Activated CD4-positive, alpha-beta T cell treated with anti-CD3 and anti-CD28 coated beads, Interleukin-2, amount 10 ng/mL, durations not matched to agents 7 days and 5 days (primary cell): ENCODE measurements at regions not wholly inside any gene's neighbourhood (a gene's known extent, or its start where the extent isn't known, plus 50 kb on each side); places are given as distances from the start of the nearest gene placed in this dataset.
"Not testable (repeated sequence)": the region's sequence is repeated elsewhere in the genome, so short reads cannot be mapped to it uniquely, and the experiment has no call there.

Experiments used
- CTCF ChIA-PET: fragments of 350-600 bp; sonication (Branson Sonifier 250); formaldehyde crosslinking; loops from one replicate; lab custom pipeline; 2021; ENCODE audit warnings: antibody characterized with exemption; lab: Charles Lee
- POLR2A ChIA-PET: fragments of 350-600 bp; sonication (Branson Sonifier 250); formaldehyde crosslinking; loops from one replicate; lab custom pipeline; 2021; ENCODE audit warnings: antibody characterized with exemption; lab: Charles Lee
- DNase-seq: peaks from one replicate; pipeline ENCODE4 v3.0.0-alpha.2; 2020
- H3K27ac Mint-ChIP-seq: one replicate; pipeline ENCODE4 v1.8.0; 2021; ENCODE audit warnings: mild to moderate bottlenecking, moderate library complexity, mixed read lengths
- H3K27me3 Mint-ChIP-seq: one replicate; pipeline ENCODE4 v1.8.0; 2021; ENCODE audit warnings: mixed read lengths
- H3K36me3 Mint-ChIP-seq: one replicate; pipeline ENCODE4 v1.8.0; 2021; ENCODE audit warnings: low read depth, mixed read lengths
- H3K4me1 Mint-ChIP-seq: one replicate; pipeline ENCODE4 v1.8.0; 2021; ENCODE audit warnings: mixed read lengths
- H3K4me3 Mint-ChIP-seq: one replicate; pipeline ENCODE4 v1.8.0; 2021; ENCODE audit warnings: mild to moderate bottlenecking, moderate library complexity, mixed read lengths
- H3K9me3 Mint-ChIP-seq: one replicate; pipeline ENCODE4 v1.8.0; 2021; ENCODE audit warnings: mixed read lengths

DNA sequence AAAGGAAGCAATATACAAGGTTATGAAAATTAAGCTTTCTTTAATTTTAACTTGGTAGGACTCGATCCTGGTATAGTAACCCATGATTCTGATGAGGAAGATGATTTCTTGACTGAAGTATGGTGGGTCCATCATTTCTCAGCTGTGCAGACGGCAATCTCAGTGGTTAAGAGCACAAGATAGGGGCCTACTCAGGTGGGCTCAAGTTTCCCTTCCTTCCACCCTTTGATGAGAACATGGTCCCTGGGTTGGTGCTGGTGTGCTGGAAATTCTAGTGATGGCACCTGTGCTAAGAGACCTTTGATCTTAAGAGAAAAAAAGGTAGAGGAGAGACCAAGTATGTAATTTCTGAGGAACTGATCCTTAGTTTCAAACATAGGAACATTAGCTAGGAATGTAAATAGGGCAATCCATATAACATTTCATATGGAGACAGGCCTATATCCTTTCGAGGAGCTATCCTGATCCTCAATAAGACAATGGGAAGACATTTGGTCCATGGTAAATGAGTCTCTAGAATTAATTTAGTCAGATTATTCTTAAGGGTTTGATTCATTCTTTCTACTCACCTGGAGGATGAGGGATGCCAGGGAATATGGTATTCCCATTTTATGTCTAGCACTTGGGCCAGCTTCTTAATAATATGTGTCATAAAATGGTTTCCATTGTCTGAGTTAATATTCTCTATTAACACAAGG is 104.5 kb upstream of the NECTIN3 start:
- no peaks in the 10 kb centered on the region for H3K36me3 Mint-ChIP-seq
- H3K9me3 Mint-ChIP-seq = peaks cover 8% of the 10 kb centered on the region
- H3K27ac Mint-ChIP-seq = no peak overlapping the region
- POLR2A ChIA-PET = no interaction called here
- CTCF ChIA-PET = no interaction called here
- no peaks in the 10 kb centered on the region for H3K4me1 Mint-ChIP-seq
- no peak overlapping the region for H3K4me3 Mint-ChIP-seq
- DNase-seq = no peak
- H3K27me3 Mint-ChIP-seq = peaks cover 2% of the 10 kb centered on the region

DNA sequence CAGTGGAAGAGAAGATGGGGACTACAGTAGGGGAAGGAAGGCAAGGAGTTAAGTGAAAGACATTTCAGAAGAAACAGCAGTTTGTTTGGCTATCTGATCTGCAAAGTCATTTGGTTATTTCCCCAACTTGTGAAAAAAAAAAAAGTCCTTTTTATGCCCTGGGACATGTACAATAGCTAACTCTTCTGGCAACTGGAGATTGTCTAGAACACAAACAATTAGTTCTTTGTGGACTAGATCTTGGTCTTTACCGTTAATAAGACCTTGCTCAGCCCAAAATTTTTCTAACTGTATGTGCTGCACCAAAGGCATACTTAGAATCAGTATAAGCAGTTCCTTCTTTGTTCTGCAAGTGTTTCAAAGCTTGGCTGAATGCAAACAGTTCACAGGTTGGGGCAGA is 103.5 kb upstream of the NECTIN3 start:
- ChIA-PET CTCF (interaction anchor here (0.8 kb wide), 1 partner anchor 42 kb away, joined by 5 read pairs; no protein-coding TSS in a partner anchor), POLR2A (no interaction called here)
- DNase-seq = no peak
- no peak overlapping the region for H3K4me3 Mint-ChIP-seq
- peaks cover under 1% of the 10 kb centered on the region for H3K4me1 Mint-ChIP-seq
- peaks cover 8% of the 10 kb centered on the region for H3K9me3 Mint-ChIP-seq
- no peaks in the 10 kb centered on the region for H3K36me3 Mint-ChIP-seq
- H3K27me3 Mint-ChIP-seq = peaks cover 2% of the 10 kb centered on the region
- H3K27ac Mint-ChIP-seq = no peak overlapping the region

DNA sequence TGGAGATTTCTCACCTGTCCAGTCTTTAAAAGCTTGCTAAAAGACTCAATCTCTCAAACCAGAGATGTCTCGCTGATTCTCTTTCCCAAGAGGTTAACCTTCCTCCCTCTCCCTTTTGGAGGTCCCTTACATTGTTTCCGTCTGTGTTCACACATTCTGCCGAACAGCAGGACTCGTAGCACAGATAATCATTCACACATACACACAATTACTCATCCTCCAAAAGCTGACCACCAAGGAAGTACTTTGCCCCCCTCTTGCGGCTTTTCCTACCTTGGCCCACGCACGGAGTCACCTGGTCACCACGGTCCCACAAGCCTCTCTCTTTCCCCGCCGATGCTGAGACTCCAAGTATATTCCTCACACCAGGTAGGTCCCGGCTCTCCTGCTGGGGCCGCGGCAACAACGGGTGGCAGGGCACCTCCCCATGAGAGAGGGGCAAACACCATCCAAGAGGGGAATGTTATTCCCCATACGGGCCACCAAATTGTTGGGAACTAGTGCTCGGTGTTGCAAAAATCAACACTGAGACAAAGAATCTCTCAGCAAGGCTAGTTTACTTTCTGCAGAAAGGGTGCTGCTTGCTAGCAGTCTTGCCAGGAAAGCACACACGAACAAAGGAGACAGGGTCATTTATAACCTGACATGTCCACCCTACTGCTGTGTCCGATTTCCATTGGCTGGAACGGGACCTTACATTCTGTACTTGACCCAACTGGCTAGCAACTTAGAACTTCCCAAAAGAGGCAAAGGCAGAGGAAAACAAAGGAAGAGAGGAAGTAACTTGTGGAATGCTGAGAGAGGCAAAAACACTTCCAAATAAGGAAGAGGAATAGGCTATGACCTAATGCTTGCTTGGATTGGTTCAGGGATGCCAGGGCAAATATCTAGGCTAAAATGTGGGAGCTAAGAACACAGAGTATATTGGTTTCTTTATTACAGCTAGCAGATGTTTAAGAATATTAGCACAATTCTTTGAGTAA is 102.1 kb upstream of the NECTIN3 start:
- no peak for DNase-seq
- Mint-ChIP-seq H3K4me1 (peaks cover 8% of the 10 kb centered on the region), H3K27me3 (peaks cover 7% of the 10 kb centered on the region), H3K27ac (no peak overlapping the region), H3K9me3 (peaks cover 8% of the 10 kb centered on the region), H3K36me3 (no peaks in the 10 kb centered on the region), H3K4me3 (no peak overlapping the region)
- ChIA-PET CTCF (no interaction called here), POLR2A (no interaction called here)

DNA sequence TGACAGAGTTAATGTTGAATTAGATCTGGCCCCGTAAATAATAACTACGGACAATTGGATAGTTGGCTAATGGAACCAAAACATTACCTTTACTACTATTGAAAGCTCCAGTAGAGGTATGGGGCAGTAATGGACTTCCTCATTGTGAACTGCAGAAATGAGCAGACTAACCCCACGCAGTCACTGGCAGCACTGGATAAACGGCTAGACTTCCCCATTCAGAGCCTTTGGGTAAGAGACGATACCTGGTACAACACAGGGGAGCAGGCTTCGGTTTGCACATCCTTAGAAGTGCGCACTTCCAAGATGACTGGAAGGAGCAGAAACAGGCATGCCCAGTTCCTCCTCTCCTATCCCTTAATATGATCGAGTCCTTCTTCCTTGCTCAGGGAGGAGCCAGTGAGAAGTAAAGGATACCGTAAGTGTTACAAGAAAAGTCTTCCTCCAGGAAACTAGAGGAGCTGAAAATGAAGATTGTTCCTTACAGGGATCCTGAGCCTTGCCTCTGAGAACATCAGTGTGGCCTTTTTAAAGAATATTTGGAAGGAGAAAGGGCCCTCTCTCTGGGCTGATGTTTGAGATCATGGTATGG is 100.5 kb upstream of the NECTIN3 start:
- ChIA-PET CTCF (no interaction called here), POLR2A (no interaction called here)
- no peak overlapping the region for H3K4me3 Mint-ChIP-seq
- peaks cover 3% of the 10 kb centered on the region for H3K9me3 Mint-ChIP-seq
- no peak overlapping the region for H3K27ac Mint-ChIP-seq
- DNase-seq = no peak
- H3K4me1 Mint-ChIP-seq = peaks cover 8% of the 10 kb centered on the region
- peaks cover 13% of the 10 kb centered on the region for H3K27me3 Mint-ChIP-seq
- H3K36me3 Mint-ChIP-seq = no peaks in the 10 kb centered on the region

DNA sequence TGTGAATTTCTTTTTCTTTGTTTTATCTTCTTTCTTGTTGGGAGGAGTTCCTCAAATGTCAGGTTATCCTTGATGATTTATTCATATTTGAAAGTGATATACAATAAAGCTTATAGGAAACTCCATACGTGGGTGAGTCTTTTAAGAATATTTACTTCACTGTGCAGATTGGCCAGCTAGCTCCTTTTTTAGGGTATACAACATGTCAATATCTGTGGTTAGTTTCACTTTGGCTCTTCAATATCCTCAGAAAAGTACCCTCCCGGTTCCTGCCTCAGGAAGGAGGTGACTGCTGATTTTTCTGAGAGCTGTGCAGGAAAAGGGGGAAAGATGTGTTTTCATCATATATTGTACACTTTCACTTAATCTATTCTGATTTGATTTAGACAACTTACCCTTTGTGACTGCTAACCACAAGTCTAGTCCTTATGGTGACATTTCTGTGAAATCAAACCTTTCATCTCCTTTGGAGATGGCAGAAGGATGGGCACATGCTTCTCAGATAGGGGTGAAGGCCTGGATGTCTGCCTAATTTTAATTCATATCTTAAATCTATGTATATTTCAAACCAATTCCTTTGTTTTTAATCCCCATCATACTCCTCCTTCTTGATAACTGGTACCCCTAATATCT is 98.2 kb upstream of the NECTIN3 start:
- CTCF ChIA-PET = no interaction called here
- POLR2A ChIA-PET = no interaction called here
- H3K36me3 Mint-ChIP-seq = no peaks in the 10 kb centered on the region

DNA sequence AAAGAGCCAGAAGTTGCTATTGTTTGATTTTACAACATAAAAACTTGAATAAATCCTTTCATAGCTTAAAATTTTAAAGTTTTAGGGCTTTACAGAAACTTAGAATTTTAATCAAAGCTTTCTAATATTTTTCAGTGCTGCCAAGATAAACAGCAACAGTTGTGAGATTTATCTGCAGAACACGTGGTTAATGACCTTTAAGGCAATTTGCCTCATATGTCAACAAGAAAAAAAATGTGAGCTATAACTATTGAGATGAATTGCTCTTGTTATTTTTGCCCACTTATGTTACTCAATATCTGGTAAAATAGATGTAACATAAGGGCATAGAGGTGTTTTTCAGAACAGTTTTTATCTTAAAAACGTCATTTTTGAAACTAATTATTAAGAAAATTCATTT is 96.7 kb upstream of the NECTIN3 start:
- POLR2A ChIA-PET = no interaction called here
- no peaks in the 10 kb centered on the region for H3K9me3 Mint-ChIP-seq
- no peak for DNase-seq
- CTCF ChIA-PET = no interaction called here
- no peak overlapping the region for H3K4me3 Mint-ChIP-seq
- no peaks in the 10 kb centered on the region for H3K36me3 Mint-ChIP-seq
- H3K4me1 Mint-ChIP-seq = peaks cover 8% of the 10 kb centered on the region
- no peak overlapping the region for H3K27ac Mint-ChIP-seq
- H3K27me3 Mint-ChIP-seq = peaks cover 16% of the 10 kb centered on the region

More for the DNA sequence above, 98.2 kb upstream of the NECTIN3 start:
- Mint-ChIP-seq H3K4me3 (no peak overlapping the region), H3K4me1 (peaks cover 8% of the 10 kb centered on the region), H3K27me3 (peaks cover 16% of the 10 kb centered on the region), H3K27ac (no peak overlapping the region), H3K9me3 (peaks cover 3% of the 10 kb centered on the region)
- DNase-seq = no peak

DNA sequence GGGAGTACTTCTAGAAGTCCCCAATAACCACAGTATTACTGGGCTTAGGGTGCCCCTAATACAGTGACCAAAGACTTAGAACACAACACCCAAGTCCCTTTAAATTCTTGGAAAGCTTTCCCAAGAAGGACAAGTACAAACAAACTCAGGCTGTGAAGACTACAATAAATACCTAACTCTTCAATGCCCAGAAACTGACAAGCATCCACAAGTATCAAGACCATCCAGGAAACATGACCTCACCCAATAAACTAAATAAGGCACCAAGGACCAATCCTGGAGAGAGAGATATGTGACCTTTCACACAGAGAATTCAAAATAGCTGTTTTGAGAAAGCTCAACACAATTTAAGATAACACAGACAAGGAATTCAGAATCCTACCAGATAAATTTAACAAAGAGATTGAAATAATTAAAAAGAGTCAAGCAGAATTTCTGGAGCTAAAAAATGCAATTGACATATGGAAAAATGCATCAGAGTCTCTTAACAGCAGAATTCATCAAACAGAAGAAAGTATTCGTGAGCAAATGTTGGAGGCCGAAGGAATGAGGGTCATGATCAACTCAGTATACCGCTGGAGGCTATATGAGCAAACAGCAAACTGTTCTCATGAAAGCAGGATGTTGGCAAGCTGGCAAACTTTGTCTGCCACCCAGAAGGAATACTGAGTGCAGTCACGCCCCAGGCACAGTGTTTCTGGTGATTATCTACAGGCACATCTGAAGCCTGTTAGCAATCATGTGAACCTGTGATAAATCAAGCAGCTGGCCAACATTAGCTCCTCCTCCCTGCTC is 87.0 kb upstream of the NECTIN3 start:
- no peaks in the 10 kb centered on the region for H3K4me1 Mint-ChIP-seq
- DNase-seq = no peak
- H3K36me3 Mint-ChIP-seq = no peaks in the 10 kb centered on the region
- no peaks in the 10 kb centered on the region for H3K9me3 Mint-ChIP-seq
- POLR2A ChIA-PET = no interaction called here
- H3K27ac Mint-ChIP-seq = no peak overlapping the region
- H3K4me3 Mint-ChIP-seq = no peak overlapping the region
- CTCF ChIA-PET = no interaction called here
- H3K27me3 Mint-ChIP-seq = peaks cover 3% of the 10 kb centered on the region

DNA sequence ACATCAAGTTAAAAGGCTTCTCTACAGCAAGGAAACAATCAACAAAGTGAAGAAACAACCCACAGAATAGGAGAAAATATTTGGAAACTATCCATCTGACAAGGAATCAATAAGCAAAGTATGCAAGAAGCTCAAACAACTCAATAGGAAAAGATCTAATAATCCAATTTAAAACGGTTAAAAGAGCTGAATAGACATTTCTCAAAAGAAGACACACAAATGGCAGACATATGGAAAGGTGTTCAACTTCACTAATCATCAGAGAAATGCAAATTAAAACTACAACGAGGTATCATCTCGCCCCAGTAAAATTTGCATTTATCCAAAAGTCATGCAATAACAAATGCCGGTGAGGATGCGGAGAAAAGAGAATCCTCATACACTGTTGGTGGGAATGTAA is 82.2 kb upstream of the NECTIN3 start:
- H3K4me3 Mint-ChIP-seq = no peak overlapping the region
- CTCF ChIA-PET = no interaction called here
- no peaks in the 10 kb centered on the region for H3K4me1 Mint-ChIP-seq
- H3K27me3 Mint-ChIP-seq = peaks cover 8% of the 10 kb centered on the region
- H3K9me3 Mint-ChIP-seq = no peaks in the 10 kb centered on the region
- no peaks in the 10 kb centered on the region for H3K36me3 Mint-ChIP-seq
- DNase-seq = no peak
- no peak overlapping the region for H3K27ac Mint-ChIP-seq
- POLR2A ChIA-PET = no interaction called here

DNA sequence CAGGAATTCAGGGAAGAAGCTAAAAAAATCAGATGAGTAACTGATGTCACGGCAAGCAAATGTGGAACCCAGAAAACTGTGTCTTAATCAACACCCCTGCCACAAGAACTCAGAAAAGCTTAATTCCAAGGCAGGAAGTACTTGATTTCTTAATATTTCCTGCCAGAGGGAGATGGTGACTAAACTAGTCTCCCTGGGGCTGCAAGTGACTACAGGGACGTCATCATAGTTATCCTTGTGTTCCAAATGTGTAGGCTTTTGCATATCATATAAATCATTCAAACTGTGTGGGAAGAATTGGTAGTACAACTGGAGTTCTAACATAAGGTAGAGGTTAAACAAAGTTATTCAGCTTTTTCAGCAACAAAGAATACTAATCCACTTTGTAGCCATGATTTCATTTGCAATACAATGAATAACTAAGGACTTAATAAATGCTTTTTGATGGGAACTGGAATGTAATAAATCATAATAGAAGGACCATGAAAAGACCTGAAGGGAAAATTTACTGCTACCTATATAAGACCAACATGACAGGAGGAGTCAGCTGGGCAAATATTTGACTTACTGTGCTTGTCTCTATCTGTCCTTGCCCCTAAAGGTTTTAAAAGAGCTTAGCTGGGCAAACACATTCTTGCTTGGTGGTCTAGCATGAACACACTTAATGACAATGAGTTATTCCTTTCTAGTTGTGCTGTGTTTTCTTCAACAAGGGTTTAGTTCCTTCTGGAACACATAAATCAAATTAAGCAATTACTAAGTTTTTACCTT is 76.0 kb upstream of the NECTIN3 start:
- peaks cover 7% of the 10 kb centered on the region for H3K27me3 Mint-ChIP-seq
- no peaks in the 10 kb centered on the region for H3K4me1 Mint-ChIP-seq
- CTCF ChIA-PET = no interaction called here
- no peaks in the 10 kb centered on the region for H3K9me3 Mint-ChIP-seq
- H3K4me3 Mint-ChIP-seq = no peak overlapping the region
- DNase-seq = no peak
- no peak overlapping the region for H3K27ac Mint-ChIP-seq
- no peaks in the 10 kb centered on the region for H3K36me3 Mint-ChIP-seq
- POLR2A ChIA-PET = no interaction called here

DNA sequence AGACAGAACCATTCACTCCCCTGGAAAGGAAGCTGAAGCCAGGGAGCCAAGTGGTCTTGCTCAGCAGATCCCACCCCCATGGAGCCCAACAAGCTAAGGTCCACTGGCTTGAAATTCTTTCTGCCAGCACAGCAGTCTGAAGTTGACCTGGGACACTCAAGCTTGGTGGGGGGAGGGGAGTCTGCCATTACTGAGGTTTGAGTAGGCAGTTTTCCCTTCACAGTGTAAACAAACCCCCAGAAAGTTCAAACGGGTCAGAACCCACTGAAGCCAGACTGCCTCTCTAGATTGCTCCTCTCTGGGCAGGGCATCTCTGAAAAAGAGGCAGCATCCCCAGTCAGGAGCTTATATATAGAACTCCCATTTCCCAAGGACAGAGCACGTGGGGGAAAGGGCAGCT is 72.8 kb upstream of the NECTIN3 start:
- H3K27ac Mint-ChIP-seq, H3K4me3 Mint-ChIP-seq, H3K4me1 Mint-ChIP-seq, H3K27me3 Mint-ChIP-seq, DNase-seq, H3K36me3 Mint-ChIP-seq, POLR2A ChIA-PET, CTCF ChIA-PET, H3K9me3 Mint-ChIP-seq: not testable (repeated sequence)

DNA sequence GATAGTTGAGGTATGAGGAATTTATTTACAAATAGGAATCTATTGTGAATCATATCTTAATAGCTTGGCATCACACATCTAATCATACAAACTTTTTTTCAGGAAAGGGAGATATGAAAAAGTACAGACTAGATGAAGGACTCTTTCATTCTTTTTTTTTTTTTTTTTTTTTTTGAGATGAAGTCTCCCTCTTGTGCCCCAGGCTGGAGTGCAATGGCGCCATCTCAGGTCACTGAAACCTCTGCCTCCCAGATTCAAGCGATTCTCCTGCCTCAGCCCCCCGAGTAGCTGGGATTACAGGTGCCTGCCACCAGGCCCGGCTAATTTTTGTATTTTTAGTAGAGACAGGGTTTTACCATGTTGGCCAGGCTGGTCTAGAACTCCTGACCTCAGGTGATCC is 65.1 kb upstream of the NECTIN3 start:
- H3K27me3 Mint-ChIP-seq, H3K27ac Mint-ChIP-seq, H3K4me1 Mint-ChIP-seq, DNase-seq, H3K36me3 Mint-ChIP-seq, POLR2A ChIA-PET, H3K9me3 Mint-ChIP-seq, H3K4me3 Mint-ChIP-seq: not testable (repeated sequence)
- CTCF ChIA-PET = interaction anchor here (0.6 to 0.7 kb wide), 2 partner anchors 195 to 1190 kb away, joined by 3 to 4 read pairs; no protein-coding TSS in a partner anchor
